GM23338 (cell line): ENCODE measurements at regions not wholly inside any gene's neighbourhood (a gene's known extent, or its start where the extent isn't known, plus 50 kb on each side); places are given as distances from the start of the nearest gene placed in this dataset.

ENCODE experiments used
- ATAC-seq: fragments of 200-7000 bp; cut with Tn5 transposase; 3 replicates; pipeline ENCODE4 v1.9.1; 2020
- DNase-seq: peaks from one replicate; pipeline ENCODE4 v3.0.0-alpha.2; 2015; ENCODE audit warnings: low spot score
- H2AFZ ChIP-seq: fragments of 200-600 bp; sonication (generic); 2 replicates; pipeline ENCODE4 v1.8.0; 2016; ENCODE audit warnings: antibody characterized with exemption, mild to moderate bottlenecking, moderate library complexity
- H3F3A ChIP-seq: fragments of 200-600 bp; sonication (generic); replicated peaks from 2 replicates; pipeline ENCODE4 v1.8.0; 2017; ENCODE audit warnings: antibody characterized with exemption, mixed run types, low read depth
- H3K27ac ChIP-seq: fragments of 200-600 bp; sonication (generic); 2 replicates; pipeline ENCODE4 v1.6.1; 2016; ENCODE audit warnings: low read depth
- H3K27me3 ChIP-seq: fragments of 200-600 bp; sonication (generic); 2 replicates; pipeline ENCODE4 v1.8.0; 2016; ENCODE audit warnings: mild to moderate bottlenecking, mixed run types, moderate library complexity; ENCODE audit not compliant: insufficient read depth
- H3K36me3 ChIP-seq: fragments of 200-600 bp; sonication (generic); 2 replicates; pipeline ENCODE4 v1.8.0; 2016; ENCODE audit warnings: mild to moderate bottlenecking; ENCODE audit not compliant: insufficient read depth
- H3K4me1 ChIP-seq: fragments of 200-600 bp; sonication (generic); 2 replicates; pipeline ENCODE4 v1.8.0; 2016; ENCODE audit warnings: mild to moderate bottlenecking, moderate library complexity; ENCODE audit not compliant: insufficient read depth
- H3K4me2 ChIP-seq: fragments of 200-600 bp; sonication (generic); 2 replicates; pipeline ENCODE4 v1.7.1; 2017; ENCODE audit warnings: mixed run types
- H3K4me3 ChIP-seq: fragments of 200-600 bp; sonication (generic); 2 replicates; pipeline ENCODE4 v1.6.1; 2016; ENCODE audit warnings: mixed run types
- H3K79me2 ChIP-seq: fragments of 200-600 bp; sonication (generic); replicated peaks from 2 replicates; pipeline ENCODE4 v1.8.0; 2017; ENCODE audit warnings: mild to moderate bottlenecking; ENCODE audit not compliant: insufficient read depth
- H3K9me2 ChIP-seq: fragments of 200-600 bp; sonication (generic); 2 replicates; pipeline ENCODE4 v1.8.0; 2017; ENCODE audit not compliant: insufficient read depth
- H4K20me1 ChIP-seq: fragments of 200-600 bp; sonication (generic); replicated peaks from 2 replicates; pipeline ENCODE4 v1.8.0; 2017; ENCODE audit warnings: mild to moderate bottlenecking; ENCODE audit not compliant: insufficient read depth
- H3K27ac Mint-ChIP-seq: 2 replicates; pipeline ENCODE4 v1.8.0; 2020; ENCODE audit warnings: inconsistent platforms, mild to moderate bottlenecking, moderate library complexity, mixed read lengths
- H3K27me3 Mint-ChIP-seq: 3 replicates; pipeline ENCODE4 v1.8.0; 2022; ENCODE audit warnings: low read depth, mild to moderate bottlenecking, moderate library complexity, mixed read lengths, inconsistent platforms; ENCODE audit not compliant: insufficient read depth, poor library complexity
- H3K36me3 Mint-ChIP-seq: 3 replicates; pipeline ENCODE4 v1.8.0; 2021; ENCODE audit warnings: low read depth, mild to moderate bottlenecking, inconsistent platforms, moderate library complexity, mixed read lengths
- H3K4me1 Mint-ChIP-seq: 3 replicates; pipeline ENCODE4 v1.8.0; 2020; ENCODE audit warnings: mild to moderate bottlenecking, inconsistent platforms, mixed read lengths
- H3K4me3 Mint-ChIP-seq: 3 replicates; pipeline ENCODE4 v1.8.0; 2021; ENCODE audit warnings: moderate library complexity, mild to moderate bottlenecking, inconsistent platforms, mixed read lengths
- H3K9me3 Mint-ChIP-seq: 3 replicates; pipeline ENCODE4 v1.8.0; 2020; ENCODE audit warnings: moderate library complexity, mild to moderate bottlenecking, inconsistent platforms, mixed read lengths
- EZH2 ChIP-seq: fragments of 200-600 bp; sonication (generic); IDR thresholded peaks from one replicate; pipeline ENCODE4 v1.8.0; 2017; ENCODE audit warnings: antibody characterized with exemption, mild to moderate bottlenecking, low read depth; ENCODE audit not compliant: unreplicated experiment
- EZH2phosphoT487 ChIP-seq: fragments of 200-600 bp; sonication (generic); IDR thresholded peaks from one replicate; pipeline ENCODE4 v1.8.1; 2018; ENCODE audit warnings: antibody characterized with exemption; ENCODE audit not compliant: unreplicated experiment
- NANOG ChIP-seq: IDR thresholded peaks from 2 replicates; pipeline ENCODE4 v1.6.1; 2016; ENCODE audit warnings: antibody characterized with exemption, borderline replicate concordance
- POLR2AphosphoS5 ChIP-seq: IDR thresholded peaks from 2 replicates; pipeline ENCODE4 v1.6.1; 2016; ENCODE audit warnings: antibody characterized with exemption, low read depth
- STAT1 ChIP-seq: IDR thresholded peaks from one replicate; pipeline ENCODE4 v1.6.1; 2016; ENCODE audit warnings: antibody characterized with exemption; ENCODE audit not compliant: unreplicated experiment
- ZNF114 ChIP-seq: fragments of 250-450 bp; sonication (Bioruptor Pico); IDR thresholded peaks from 2 replicates; pipeline ENCODE4 v1.5.0; 2020; ENCODE audit warnings: mild to moderate bottlenecking, moderate library complexity
- ZNF331 ChIP-seq: fragments of 250-450 bp; sonication (Bioruptor Pico); IDR thresholded peaks from 2 replicates; pipeline ENCODE4 v1.5.0; 2020; ENCODE audit warnings: low read depth, mild to moderate bottlenecking, moderate library complexity
- TF ChIP-seq, protein P1 (sequence below): IDR thresholded peaks from one replicate; pipeline ENCODE4 v1.6.1; 2018; ENCODE audit warnings: antibody characterized with exemption; ENCODE audit not compliant: unreplicated experiment
- TF ChIP-seq, protein P2 (sequence below), 2 experiments: fragments of 200-600 bp in 1 of 2; sonication (generic) in 1 of 2; conservative IDR thresholded peaks; 2 replicates each; pipeline versions ENCODE4 v1.5.1 to v1.6.1; 2016 to 2017; ENCODE audit warnings: antibody characterized with exemption in 2 of 2, low read depth in 2 of 2, mild to moderate bottlenecking in 2 of 2, moderate library complexity in 1 of 2
- TF ChIP-seq, protein P3 (sequence below): IDR thresholded peaks from 2 replicates; pipeline ENCODE4 v1.6.1; 2016; ENCODE audit warnings: antibody characterized with exemption

DNA sequence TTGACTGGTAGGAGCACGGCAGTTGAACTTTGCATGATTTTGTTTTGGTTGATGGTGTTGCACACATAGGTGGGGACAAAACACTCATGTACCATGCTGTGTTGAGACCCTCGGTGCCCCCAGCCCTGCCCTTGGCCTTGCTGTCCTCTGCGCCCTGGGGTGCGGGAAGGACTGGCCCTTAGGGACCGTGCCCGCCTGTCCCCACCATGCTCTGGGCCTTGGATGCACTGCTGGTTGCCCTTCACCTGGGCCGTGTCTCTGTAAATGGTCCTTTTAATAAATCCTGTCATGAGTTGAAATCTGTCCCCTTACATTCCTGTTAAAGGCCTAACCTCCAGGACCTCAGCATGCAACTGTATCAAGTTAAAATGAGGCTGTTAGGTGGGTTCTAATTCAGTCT, 102.3 kb upstream of the ANO1 start (continued):
- TF ChIP-seq, protein P1, sequence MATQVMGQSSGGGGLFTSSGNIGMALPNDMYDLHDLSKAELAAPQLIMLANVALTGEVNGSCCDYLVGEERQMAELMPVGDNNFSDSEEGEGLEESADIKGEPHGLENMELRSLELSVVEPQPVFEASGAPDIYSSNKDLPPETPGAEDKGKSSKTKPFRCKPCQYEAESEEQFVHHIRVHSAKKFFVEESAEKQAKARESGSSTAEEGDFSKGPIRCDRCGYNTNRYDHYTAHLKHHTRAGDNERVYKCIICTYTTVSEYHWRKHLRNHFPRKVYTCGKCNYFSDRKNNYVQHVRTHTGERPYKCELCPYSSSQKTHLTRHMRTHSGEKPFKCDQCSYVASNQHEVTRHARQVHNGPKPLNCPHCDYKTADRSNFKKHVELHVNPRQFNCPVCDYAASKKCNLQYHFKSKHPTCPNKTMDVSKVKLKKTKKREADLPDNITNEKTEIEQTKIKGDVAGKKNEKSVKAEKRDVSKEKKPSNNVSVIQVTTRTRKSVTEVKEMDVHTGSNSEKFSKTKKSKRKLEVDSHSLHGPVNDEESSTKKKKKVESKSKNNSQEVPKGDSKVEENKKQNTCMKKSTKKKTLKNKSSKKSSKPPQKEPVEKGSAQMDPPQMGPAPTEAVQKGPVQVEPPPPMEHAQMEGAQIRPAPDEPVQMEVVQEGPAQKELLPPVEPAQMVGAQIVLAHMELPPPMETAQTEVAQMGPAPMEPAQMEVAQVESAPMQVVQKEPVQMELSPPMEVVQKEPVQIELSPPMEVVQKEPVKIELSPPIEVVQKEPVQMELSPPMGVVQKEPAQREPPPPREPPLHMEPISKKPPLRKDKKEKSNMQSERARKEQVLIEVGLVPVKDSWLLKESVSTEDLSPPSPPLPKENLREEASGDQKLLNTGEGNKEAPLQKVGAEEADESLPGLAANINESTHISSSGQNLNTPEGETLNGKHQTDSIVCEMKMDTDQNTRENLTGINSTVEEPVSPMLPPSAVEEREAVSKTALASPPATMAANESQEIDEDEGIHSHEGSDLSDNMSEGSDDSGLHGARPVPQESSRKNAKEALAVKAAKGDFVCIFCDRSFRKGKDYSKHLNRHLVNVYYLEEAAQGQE: no peak
- TF ChIP-seq POLR2AphosphoS5 (no peak), EZH2phosphoT487 (no peak), ZNF114 (no peak), EZH2 (no peak)
- TF ChIP-seq, protein P2, sequence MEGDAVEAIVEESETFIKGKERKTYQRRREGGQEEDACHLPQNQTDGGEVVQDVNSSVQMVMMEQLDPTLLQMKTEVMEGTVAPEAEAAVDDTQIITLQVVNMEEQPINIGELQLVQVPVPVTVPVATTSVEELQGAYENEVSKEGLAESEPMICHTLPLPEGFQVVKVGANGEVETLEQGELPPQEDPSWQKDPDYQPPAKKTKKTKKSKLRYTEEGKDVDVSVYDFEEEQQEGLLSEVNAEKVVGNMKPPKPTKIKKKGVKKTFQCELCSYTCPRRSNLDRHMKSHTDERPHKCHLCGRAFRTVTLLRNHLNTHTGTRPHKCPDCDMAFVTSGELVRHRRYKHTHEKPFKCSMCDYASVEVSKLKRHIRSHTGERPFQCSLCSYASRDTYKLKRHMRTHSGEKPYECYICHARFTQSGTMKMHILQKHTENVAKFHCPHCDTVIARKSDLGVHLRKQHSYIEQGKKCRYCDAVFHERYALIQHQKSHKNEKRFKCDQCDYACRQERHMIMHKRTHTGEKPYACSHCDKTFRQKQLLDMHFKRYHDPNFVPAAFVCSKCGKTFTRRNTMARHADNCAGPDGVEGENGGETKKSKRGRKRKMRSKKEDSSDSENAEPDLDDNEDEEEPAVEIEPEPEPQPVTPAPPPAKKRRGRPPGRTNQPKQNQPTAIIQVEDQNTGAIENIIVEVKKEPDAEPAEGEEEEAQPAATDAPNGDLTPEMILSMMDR (conservative IDR thresholded peaks at IDR 0.05; ENCODE audit: low read depth in 2 of 2): no peak
- TF ChIP-seq, protein P3, sequence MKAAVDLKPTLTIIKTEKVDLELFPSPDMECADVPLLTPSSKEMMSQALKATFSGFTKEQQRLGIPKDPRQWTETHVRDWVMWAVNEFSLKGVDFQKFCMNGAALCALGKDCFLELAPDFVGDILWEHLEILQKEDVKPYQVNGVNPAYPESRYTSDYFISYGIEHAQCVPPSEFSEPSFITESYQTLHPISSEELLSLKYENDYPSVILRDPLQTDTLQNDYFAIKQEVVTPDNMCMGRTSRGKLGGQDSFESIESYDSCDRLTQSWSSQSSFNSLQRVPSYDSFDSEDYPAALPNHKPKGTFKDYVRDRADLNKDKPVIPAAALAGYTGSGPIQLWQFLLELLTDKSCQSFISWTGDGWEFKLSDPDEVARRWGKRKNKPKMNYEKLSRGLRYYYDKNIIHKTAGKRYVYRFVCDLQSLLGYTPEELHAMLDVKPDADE: no peak

DNA sequence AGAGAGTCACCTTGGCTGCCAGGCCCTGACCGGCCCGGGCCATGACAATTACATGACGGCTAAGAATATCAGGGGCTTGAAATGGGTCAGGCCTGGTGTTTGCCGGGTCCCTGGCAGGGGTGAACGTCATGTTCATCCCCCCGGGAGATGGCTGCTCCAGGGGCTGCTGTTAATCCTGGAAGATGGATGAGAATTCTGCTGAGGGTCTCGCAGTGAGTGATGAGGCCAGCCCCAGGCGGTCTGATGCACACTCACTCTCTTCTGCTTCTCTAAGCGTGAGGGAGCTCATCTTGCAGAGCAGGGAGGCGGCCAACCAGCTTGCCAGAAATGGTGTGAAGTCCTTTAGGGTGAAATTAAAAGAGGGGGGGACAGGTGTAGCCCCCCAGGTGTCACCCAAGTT, 101.3 kb upstream of the ANO1 start:
- no peak overlapping the region for H3K27ac ChIP-seq
- peaks cover 5% of the 10 kb centered on the region for H3K27me3 Mint-ChIP-seq

More for the DNA sequence above, 101.3 kb upstream of the ANO1 start:
- no peaks in the 10 kb centered on the region for H3K9me3 Mint-ChIP-seq
- Histone ChIP-seq H3K4me1 (peaks cover 3% of the 10 kb centered on the region; the same call in 1 of the 2 replicates), H2AFZ (no peak overlapping the region), H4K20me1 (no peaks in the 10 kb centered on the region), H3K79me2 (no peaks in the 10 kb centered on the region), H3K9me2 (no peaks in the 10 kb centered on the region), H3K36me3 (no peaks in the 10 kb centered on the region), H3K4me2 (no peak overlapping the region), H3K4me3 (no peak overlapping the region), H3K27me3 (no peaks in the 10 kb centered on the region), H3F3A (no peaks in the 10 kb centered on the region)
- H3K4me1 Mint-ChIP-seq: peaks cover 19% of the 10 kb centered on the region
- H3K27ac Mint-ChIP-seq: no peak overlapping the region
- H3K36me3 Mint-ChIP-seq: no peaks in the 10 kb centered on the region
- no peak overlapping the region for H3K4me3 Mint-ChIP-seq
- no peak for DNase-seq
- no peak for TF ChIP-seq STAT1
- TF ChIP-seq, protein P2 (conservative IDR thresholded peaks at IDR 0.05; ENCODE audit: low read depth in 2 of 2): no peak
- no peak for TF ChIP-seq EZH2phosphoT487
- no peak for TF ChIP-seq NANOG
- TF ChIP-seq, protein P3: no peak
- TF ChIP-seq ZNF331 (CRISPR knock-in tag): no peak
- ATAC-seq: no peak
